OCI-LY3 (cell line): ENCODE measurements at regions not wholly inside any gene's neighbourhood (a gene's known extent, or its start where the extent isn't known, plus 50 kb on each side); places are given as distances from the start of the nearest gene placed in this dataset.

ENCODE experiments used
- EZH2phosphoT487 ChIP-seq: fragments of 200-600 bp; shearing (Covaris generic); IDR thresholded peaks from 2 replicates; pipeline ENCODE4 v1.6.1; 2018; ENCODE audit warnings: antibody characterized with exemption, mixed run types, low read depth
- TF ChIP-seq, protein P1 (sequence below): fragments of 200-600, 300-600 bp; sonication (generic); IDR thresholded peaks from 2 replicates; pipeline ENCODE4 v1.5.1; 2014; ENCODE audit warnings: antibody characterized with exemption, low read length, low read depth

DNA sequence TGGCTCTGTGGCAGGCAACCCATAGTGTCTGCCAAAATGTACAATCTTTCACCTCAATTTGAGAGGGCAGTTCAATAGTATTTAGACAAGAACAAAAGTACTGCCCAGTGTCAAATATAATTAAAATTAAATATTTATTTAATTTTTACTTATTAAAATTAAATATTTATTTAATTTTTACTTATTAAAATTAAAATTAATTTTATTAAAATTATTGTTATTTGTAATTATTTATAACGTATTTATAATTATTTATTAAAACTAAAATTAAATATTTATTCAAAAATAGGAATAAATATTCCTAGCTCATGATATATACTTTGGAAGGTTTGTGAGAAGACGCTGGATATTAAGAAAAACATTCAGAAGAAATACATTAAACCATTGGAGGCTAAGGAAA, 93.7 kb upstream of the CAV2 start:
- no peak for TF ChIP-seq EZH2phosphoT487
- TF ChIP-seq, protein P1, sequence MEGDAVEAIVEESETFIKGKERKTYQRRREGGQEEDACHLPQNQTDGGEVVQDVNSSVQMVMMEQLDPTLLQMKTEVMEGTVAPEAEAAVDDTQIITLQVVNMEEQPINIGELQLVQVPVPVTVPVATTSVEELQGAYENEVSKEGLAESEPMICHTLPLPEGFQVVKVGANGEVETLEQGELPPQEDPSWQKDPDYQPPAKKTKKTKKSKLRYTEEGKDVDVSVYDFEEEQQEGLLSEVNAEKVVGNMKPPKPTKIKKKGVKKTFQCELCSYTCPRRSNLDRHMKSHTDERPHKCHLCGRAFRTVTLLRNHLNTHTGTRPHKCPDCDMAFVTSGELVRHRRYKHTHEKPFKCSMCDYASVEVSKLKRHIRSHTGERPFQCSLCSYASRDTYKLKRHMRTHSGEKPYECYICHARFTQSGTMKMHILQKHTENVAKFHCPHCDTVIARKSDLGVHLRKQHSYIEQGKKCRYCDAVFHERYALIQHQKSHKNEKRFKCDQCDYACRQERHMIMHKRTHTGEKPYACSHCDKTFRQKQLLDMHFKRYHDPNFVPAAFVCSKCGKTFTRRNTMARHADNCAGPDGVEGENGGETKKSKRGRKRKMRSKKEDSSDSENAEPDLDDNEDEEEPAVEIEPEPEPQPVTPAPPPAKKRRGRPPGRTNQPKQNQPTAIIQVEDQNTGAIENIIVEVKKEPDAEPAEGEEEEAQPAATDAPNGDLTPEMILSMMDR: no peak
